ENCODE measurements at regions not wholly inside any gene's neighbourhood (a gene's known extent, or its start where the extent isn't known, plus 50 kb on each side); places are given as distances from the start of the nearest gene placed in this dataset.

DNA sequence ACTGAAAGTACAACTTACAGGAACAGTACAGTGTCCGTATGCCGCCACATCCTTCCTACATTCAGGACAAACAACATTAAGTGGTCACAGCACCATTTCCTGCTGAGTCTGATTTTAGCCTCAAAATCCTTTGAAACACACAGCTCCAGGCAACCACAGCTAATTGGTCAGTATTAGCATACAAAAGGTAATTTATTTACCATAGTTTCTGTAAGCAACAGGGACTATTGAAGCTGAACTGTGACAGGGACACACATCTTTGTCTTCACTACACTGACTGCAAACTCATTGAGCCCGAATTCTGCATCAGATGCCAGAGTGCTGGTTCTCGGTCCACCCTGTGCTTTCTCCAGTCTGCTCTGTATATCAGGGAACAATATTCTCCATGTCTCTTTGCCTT lies 151.8 kb downstream of the ST6GAL2 start:
- TF ChIP-seq, protein P1, sequence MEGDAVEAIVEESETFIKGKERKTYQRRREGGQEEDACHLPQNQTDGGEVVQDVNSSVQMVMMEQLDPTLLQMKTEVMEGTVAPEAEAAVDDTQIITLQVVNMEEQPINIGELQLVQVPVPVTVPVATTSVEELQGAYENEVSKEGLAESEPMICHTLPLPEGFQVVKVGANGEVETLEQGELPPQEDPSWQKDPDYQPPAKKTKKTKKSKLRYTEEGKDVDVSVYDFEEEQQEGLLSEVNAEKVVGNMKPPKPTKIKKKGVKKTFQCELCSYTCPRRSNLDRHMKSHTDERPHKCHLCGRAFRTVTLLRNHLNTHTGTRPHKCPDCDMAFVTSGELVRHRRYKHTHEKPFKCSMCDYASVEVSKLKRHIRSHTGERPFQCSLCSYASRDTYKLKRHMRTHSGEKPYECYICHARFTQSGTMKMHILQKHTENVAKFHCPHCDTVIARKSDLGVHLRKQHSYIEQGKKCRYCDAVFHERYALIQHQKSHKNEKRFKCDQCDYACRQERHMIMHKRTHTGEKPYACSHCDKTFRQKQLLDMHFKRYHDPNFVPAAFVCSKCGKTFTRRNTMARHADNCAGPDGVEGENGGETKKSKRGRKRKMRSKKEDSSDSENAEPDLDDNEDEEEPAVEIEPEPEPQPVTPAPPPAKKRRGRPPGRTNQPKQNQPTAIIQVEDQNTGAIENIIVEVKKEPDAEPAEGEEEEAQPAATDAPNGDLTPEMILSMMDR (IDR thresholded peaks at IDR 0.05; ENCODE audit: borderline replicate concordance, insufficient read depth, low read depth, low read length), result no peak
- H3K4me3 ChIP-seq (ENCODE audit: low read depth, low read length), result no peak overlapping the region

DNA sequence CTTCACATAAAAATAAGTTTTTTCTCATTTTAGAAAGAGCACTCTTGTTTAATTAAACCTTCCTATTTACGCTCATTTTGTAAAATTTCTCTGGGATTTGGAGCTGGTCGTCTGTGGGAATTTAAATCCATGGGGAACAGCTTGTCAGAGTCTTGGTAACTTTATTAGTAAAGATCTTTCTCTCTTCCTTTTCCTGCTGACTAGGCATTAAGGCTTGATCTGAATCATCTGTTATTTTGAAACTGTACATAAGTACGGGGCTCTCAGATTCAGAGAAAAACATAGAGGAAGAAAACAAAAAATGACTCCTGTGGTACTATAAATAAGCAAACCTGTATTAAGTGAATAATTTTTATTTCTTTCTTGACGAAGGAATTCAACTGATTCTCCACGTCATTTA lies 150.2 kb downstream of the ST6GAL2 start:
- TF ChIP-seq, protein P1 (IDR thresholded peaks at IDR 0.05; ENCODE audit: borderline replicate concordance, insufficient read depth, low read depth, low read length), result no peak
- H3K4me3 ChIP-seq (ENCODE audit: low read depth, low read length), result no peak overlapping the region

DNA sequence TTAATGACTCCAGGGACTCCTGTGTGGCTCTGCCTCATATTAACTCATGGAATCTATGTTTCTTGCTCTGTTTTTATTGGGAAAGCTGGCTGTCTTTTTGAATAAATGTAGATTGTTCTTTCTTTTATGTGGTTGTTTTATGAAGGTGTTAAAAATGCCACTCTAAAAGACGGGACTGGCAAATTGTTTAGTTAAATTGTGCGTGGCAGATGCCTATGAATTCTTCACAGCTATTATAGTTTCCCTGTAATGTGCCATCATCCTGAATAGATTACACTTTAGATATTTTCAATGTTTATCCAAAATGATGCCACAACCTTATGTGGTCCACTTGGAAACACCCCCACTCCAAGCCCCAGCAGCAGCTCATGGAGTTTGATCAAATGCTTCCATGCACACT lies 149.7 kb downstream of the ST6GAL2 start:
- no peak overlapping the region for H3K4me3 ChIP-seq (ENCODE audit: low read depth, low read length)
- TF ChIP-seq, protein P1 (IDR thresholded peaks at IDR 0.05; ENCODE audit: borderline replicate concordance, insufficient read depth, low read depth, low read length), result no peak

DNA sequence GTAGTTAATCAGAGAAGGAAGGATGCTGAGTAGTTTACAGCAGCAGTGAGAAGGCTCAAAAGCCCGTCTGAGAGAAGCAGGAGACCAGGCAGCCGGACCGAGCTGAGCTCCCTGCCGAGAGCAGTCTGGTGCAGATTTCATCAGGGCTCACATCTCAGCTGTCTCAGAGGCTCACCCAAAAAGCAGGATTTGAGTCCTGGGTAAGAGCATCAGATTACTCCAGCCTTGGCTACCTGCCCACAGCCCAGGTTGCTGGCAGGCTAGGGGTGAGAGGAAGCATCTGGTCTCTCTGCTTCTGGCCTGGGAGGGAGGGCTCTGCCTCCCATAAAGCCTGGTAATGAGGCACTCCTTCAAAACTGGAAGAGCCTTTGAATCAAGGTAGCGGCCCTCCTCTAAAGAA lies 140.5 kb downstream of the ST6GAL2 start:
- no peak overlapping the region for H3K4me3 ChIP-seq (ENCODE audit: low read depth, low read length)
- TF ChIP-seq, protein P1 (IDR thresholded peaks at IDR 0.05; ENCODE audit: borderline replicate concordance, insufficient read depth, low read depth, low read length), result no peak

DNA sequence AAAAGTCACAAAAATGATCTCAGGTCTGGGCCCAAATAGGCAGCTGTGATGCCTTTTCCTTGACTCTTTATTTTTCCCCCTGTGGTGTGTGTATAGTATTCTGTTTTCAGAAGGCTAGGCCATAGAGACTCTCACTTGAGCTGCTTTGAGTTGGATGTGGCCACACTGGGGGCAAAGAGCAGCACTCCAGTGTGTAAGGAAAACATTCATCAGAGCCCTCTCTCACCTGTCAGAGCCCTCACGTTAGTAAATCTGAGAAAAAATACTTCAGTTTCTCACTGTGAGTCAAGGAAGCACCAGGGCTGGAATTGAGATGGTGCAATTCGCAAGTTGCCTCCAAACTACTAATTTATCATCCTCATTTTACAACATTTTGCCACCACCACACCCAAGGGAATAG lies 136.1 kb downstream of the ST6GAL2 start:
- no peak overlapping the region for H3K4me3 ChIP-seq (ENCODE audit: low read depth, low read length)
- TF ChIP-seq, protein P1 (IDR thresholded peaks at IDR 0.05; ENCODE audit: borderline replicate concordance, insufficient read depth, low read depth, low read length), result no peak

Data from GM12875 (cell line).